GM23248 (cell line): ENCODE measurements at regions not wholly inside any gene's neighbourhood (a gene's known extent, or its start where the extent isn't known, plus 50 kb on each side); places are given as distances from the start of the nearest gene placed in this dataset.

ENCODE experiments used
- EZH2 ChIP-seq: fragments of 200-600 bp; sonication (generic); IDR thresholded peaks from 2 replicates; pipeline ENCODE4 v1.6.1; 2018; ENCODE audit warnings: antibody characterized with exemption, mild to moderate bottlenecking; ENCODE audit not compliant: insufficient read depth, poor library complexity, severe bottlenecking
- EZH2phosphoT487 ChIP-seq: fragments of 200-600 bp; sonication (generic); IDR thresholded peaks from 2 replicates; pipeline ENCODE4 v1.6.1; 2018; ENCODE audit warnings: antibody characterized with exemption, moderate library complexity, mild to moderate bottlenecking, low read depth; ENCODE audit not compliant: insufficient read depth

DNA sequence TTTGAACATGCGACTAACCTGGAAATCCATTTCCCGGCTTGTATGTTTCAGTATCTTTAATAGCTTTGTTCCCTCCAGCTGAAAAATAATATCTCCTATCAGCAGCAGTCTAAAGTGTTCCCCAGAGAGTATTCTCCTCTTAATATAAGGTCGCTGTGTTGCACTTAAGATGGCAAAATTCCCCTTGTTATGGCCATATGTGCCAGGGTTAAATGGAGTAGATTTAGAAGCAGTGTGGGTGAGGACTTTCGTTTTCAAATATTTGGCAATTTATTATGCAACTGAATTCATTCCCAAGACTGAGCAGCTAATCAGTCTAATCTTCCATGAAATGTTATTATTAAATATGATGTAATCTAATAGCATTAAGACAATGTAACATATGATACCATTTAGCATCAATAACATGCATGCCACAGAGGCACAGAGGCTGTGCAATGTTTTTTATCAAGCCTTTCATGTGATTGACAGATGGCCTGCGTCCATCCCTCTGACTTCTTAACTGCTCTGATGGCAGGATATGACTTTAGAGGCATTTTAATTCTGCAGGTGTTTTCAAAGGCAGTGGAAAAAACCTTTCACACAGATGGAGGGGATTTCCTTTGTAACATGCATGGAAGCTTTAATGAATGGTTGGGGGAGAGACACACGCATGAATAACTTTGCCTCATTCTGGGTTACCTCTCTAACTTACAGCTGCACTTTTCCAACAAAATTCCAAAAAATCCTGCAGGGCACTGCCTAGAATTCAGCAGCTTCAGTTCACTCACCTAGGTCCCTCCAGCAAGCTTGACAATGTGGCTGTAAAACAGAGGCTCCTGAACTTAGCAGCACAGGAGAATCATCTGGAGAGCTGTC, 55.1 kb upstream of the ZPBP start:
- TF ChIP-seq EZH2phosphoT487 (no peak), EZH2 (no peak)
